Activated CD8-positive, alpha-beta memory T cell treated with anti-CD3 and anti-CD28 coated beads for 36 hours (primary cell): ENCODE measurements at regions not wholly inside any gene's neighbourhood (a gene's known extent, or its start where the extent isn't known, plus 50 kb on each side); places are given as distances from the start of the nearest gene placed in this dataset.
"Not testable (repeated sequence)": the region's sequence is repeated elsewhere in the genome, so short reads cannot be mapped to it uniquely, and the experiment has no call there.

Source experiments
- CTCF ChIA-PET: fragments of 350-600 bp; sonication (Branson Sonifier 250); formaldehyde crosslinking; loops from one replicate; lab custom pipeline; 2021; ENCODE audit warnings: antibody characterized with exemption; lab: Charles Lee
- POLR2A ChIA-PET: fragments of 350-600 bp; sonication (Branson Sonifier 250); formaldehyde crosslinking; loops from one replicate; lab custom pipeline; 2021; ENCODE audit warnings: antibody characterized with exemption; lab: Charles Lee

GRCh38 chr13:24615911-24616472, 64.2 kb upstream of the ATP12A start:
- ChIA-PET CTCF (interaction anchor here (1.5 kb wide), 1 partner anchor 9 kb away, joined by 7 read pairs; no protein-coding TSS in a partner anchor), POLR2A (interaction anchor here (0.6 kb wide), 1 partner anchor 64 kb away, joined by 4 read pairs; no protein-coding TSS in a partner anchor)

- POLR2A ChIA-PET, result interaction anchor here (0.6 kb wide), 1 partner anchor 63 kb away, joined by 4 read pairs; no protein-coding TSS in a partner anchor
- CTCF ChIA-PET, result interaction anchor here (1.5 kb wide), 1 partner anchor 10 kb away, joined by 7 read pairs; no protein-coding TSS in a partner anchor
Measured at GRCh38 chr13:24616514-24616913, 63.7 kb upstream of the ATP12A start.

DNA sequence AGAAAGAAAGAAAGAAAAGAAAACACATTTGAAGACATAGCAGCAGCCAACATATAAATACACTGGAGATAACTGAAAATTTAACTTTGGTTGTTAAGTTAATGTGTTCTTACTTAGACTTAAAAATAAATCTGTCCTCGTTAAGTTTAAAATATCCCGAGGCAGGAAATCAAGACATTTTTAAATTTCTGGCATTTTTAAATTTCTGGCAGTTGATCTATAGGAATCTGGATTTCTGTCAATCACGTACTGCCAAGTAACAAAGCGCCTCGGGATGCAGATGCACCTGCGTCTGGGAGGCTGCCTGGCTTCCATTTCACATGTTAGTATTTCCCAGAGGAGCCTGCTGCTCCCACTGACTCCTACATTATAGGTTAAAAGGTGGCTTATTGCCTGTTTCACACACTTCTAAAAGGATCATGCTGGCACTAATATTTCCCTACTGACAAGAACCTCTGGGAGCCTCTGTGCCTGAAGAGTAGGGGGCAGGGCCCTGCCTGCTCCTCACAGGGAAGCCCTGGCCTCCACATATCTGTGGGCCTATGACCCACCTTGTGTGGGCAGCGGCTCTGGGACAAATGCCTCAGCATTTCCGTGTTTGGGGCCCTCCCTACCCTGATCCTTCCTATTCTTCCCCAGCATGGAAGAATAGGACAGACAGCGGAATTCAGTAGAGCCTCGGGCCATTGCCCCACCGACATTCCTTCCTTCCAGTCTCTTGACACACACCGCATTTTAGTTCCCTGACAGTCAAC, 62.8 kb upstream of the ATP12A start:
- POLR2A ChIA-PET, result interaction anchor here (0.8 kb wide), 1 partner anchor 10 kb away, joined by 3 read pairs; no protein-coding TSS in a partner anchor
- CTCF ChIA-PET, result interaction anchor here (1.0 kb wide), 2 partner anchors 36 to 65 kb away, joined by 3 read pairs; no protein-coding TSS in a partner anchor

- POLR2A ChIA-PET, result interaction anchor here (0.8 kb wide), 1 partner anchor 11 kb away, joined by 3 read pairs; no protein-coding TSS in a partner anchor
- CTCF ChIA-PET, result interaction anchor here (1.0 to 1.6 kb wide), 4 partner anchors 10 to 91 kb away, joined by 3 to 4 read pairs (median 3); no protein-coding TSS in a partner anchor
Measured at GRCh38 chr13:24618011-24618955, 61.9 kb upstream of the ATP12A start.

DNA sequence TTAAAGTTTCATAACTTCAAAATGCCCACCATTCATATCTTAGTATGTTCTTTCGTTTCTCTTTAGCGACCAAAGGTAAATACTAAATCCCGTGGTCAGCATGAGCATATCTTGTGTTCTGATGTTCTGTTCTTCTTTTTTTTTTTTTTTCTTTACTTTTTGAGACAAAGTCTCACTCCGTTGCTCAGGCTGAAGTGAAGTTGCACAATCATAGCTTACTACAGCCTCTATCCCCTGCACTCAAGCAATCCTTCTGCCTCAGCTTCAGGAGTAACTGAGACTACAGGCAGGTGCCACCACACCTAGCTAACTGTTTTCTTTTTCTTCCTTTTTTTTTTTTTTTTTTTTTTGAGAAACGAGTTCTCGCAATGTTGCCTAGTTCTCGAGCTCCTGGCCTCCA, 60.9 kb upstream of the ATP12A start:
- ChIA-PET CTCF (interaction anchor here (1.5 to 1.6 kb wide), 2 partner anchors 9 to 90 kb away, joined by 3 to 4 read pairs; no protein-coding TSS in a partner anchor), POLR2A (no interaction called here)

DNA sequence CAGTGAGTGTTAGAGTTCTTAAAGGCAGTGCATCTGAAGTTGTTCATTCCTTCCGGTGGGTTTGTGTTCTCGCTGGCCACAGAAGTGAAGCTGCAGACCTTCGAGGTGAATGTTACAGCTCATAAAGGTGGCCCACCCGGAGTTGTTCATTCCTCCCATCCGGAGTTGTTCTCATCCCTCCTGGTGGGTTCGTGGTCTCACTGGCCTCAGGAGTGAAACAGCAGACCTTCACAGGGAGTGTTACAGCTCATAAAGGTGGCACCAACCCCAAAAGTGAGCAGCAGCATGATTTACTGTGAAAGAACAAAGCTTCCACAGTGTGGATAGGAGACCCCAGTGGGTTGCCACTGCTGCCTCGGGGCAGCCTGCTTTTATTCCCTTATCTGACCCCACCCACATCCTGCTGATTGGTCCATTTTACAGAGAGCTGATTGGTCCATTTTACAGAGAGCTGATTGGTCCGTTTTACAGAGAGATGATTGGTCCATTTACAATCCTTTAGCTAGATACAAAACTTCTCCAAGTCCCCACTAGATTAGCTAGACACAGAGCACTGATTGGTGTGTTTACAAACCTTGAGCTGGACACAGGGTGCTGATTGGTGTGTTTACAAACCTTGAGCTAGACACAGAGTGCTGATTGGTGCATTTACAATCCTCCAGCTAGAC, 57.6 kb upstream of the ATP12A start:
- POLR2A ChIA-PET, result not testable (repeated sequence)
- CTCF ChIA-PET, result interaction anchor here (1.8 kb wide), 1 partner anchor 9 kb away, joined by 5 read pairs; no protein-coding TSS in a partner anchor

DNA sequence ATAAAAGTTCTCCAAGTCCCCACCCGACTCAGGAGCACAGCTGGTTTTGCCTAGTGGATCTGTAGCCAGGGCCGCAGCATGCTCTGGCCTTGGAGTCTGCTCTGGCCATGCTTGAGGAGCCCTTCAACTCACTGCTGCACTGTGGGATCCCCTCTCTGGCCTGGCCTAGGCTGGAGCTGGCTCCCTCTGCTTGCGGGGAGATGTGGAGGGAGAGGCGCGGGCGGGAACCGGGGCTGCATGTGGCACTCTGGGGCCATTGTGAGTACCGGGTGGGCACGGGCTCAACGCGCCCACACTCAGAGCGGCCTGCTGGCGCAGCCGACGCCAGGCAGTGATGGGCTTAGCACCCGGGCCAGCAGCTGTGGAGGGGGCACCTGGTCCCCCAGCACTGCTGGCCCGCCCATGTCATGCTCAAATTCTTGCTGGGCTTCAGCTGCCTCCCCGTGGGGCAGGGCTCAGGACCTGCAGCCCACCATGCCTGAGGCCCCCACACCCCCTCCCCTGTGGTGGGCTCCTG, 57.0 kb upstream of the ATP12A start:
- ChIA-PET POLR2A (no interaction called here), CTCF (interaction anchor here (1.8 kb wide), 1 partner anchor 10 kb away, joined by 5 read pairs; no protein-coding TSS in a partner anchor)

GRCh38 chr13:24624363-24624762, 55.8 kb upstream of the ATP12A start:
- CTCF ChIA-PET, result interaction anchor here (1.6 kb wide), 1 partner anchor 11 kb away, joined by 4 read pairs; no protein-coding TSS in a partner anchor
- POLR2A ChIA-PET, result no interaction called here

- ChIA-PET POLR2A (no interaction called here), CTCF (interaction anchor here (1.6 kb wide), 1 partner anchor 11 kb away, joined by 4 read pairs; no protein-coding TSS in a partner anchor)
Measured at GRCh38 chr13:24624801-24625231, 55.4 kb upstream of the ATP12A start.

- ChIA-PET POLR2A (no interaction called here), CTCF (interaction anchor here (0.5 to 1.6 kb wide), 2 partner anchors 12 to 51 kb away, joined by 3 to 4 read pairs; no protein-coding TSS in a partner anchor)
Measured at GRCh38 chr13:24625331-24625731, 54.9 kb upstream of the ATP12A start.

- ChIA-PET CTCF (interaction anchor here (0.5 to 1.6 kb wide), 2 partner anchors 13 to 52 kb away, joined by 3 to 4 read pairs; no protein-coding TSS in a partner anchor), POLR2A (no interaction called here)
Measured at GRCh38 chr13:24625870-24626849, 54.0 kb upstream of the ATP12A start.

GRCh38 chr13:24627090-24627714, 53.0 kb upstream of the ATP12A start:
- ChIA-PET POLR2A (no interaction called here), CTCF (interaction anchor here (0.5 kb wide), 1 partner anchor 36 kb away, joined by 3 read pairs; no protein-coding TSS in a partner anchor)

- ChIA-PET CTCF (interaction anchor here (0.5 to 1.5 kb wide), 2 partner anchors 9 to 37 kb away, joined by 3 read pairs; no protein-coding TSS in a partner anchor), POLR2A (no interaction called here)
Measured at GRCh38 chr13:24627946-24628345, 52.3 kb upstream of the ATP12A start.

DNA sequence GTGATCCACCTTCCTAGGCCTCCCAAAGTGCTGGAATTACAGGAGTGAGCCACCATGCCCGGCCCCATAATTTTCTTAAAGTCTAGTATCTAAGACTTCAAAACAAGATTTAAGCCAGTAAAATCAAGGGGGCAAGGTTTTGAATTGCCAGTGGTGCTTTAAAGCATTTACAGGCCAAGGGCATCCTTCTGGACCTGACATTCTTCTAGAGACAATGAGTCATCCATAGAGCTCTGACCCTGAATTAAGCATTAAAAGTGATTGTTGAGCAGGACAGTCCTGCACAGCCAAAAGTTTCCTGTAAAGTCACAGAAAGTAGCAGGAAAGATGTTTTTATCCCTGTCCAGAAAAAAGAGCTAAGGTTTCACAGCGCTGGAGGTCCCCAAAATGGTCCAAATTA, 50.9 kb upstream of the ATP12A start:
- ChIA-PET POLR2A (no interaction called here), CTCF (interaction anchor here (0.6 to 1.5 kb wide), 2 partner anchors 10 to 206 kb away, joined by 3 read pairs; no protein-coding TSS in a partner anchor)

- ChIA-PET CTCF (interaction anchor here (0.6 kb wide), 1 partner anchor 10 kb away, joined by 3 read pairs; no protein-coding TSS in a partner anchor), POLR2A (no interaction called here)
Measured at GRCh38 chr13:24630121-24630520, 50.1 kb upstream of the ATP12A start.
